ENCODE measurements at regions not wholly inside any gene's neighbourhood (a gene's known extent, or its start where the extent isn't known, plus 50 kb on each side); places are given as distances from the start of the nearest gene placed in this dataset.

DNA sequence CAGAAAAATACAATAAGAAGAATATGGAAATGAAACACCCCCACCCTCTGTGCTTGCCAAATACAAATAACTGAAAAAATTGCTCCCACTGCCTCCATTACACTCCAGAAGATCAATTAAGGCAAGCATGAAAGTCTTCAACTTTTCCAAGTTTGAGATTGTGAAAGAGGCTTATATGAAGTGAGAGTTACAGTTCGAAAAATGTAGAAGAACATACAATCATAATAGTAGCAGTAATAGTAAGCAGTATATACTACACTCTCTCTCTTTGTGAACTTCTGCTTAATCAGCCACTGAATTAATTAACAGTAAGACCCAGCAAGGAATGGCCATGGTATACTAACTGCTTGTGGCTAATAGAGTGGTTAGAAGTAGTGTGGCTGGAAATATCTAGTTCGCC, 923.2 kb downstream of the RPA4 start:
- H3K27ac ChIP-seq (ENCODE audit: control insufficient read depth, insufficient read depth, low read length), result no peak overlapping the region
- no peaks in the 10 kb centered on the region for H3K9me3 ChIP-seq (ENCODE audit: control insufficient read depth, low read depth, low read length)
- TF ChIP-seq EZH2 (IDR thresholded peaks at IDR 0.05; ENCODE audit: low read length), result no peak
- TF ChIP-seq, protein P1, sequence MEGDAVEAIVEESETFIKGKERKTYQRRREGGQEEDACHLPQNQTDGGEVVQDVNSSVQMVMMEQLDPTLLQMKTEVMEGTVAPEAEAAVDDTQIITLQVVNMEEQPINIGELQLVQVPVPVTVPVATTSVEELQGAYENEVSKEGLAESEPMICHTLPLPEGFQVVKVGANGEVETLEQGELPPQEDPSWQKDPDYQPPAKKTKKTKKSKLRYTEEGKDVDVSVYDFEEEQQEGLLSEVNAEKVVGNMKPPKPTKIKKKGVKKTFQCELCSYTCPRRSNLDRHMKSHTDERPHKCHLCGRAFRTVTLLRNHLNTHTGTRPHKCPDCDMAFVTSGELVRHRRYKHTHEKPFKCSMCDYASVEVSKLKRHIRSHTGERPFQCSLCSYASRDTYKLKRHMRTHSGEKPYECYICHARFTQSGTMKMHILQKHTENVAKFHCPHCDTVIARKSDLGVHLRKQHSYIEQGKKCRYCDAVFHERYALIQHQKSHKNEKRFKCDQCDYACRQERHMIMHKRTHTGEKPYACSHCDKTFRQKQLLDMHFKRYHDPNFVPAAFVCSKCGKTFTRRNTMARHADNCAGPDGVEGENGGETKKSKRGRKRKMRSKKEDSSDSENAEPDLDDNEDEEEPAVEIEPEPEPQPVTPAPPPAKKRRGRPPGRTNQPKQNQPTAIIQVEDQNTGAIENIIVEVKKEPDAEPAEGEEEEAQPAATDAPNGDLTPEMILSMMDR (optimal IDR thresholded peaks at IDR 0.05 in 1 of 3, IDR thresholded peaks at IDR 0.05 in 1 of 3, conservative IDR thresholded peaks at IDR 0.05 in 1 of 3; ENCODE audit: extremely low read depth in 1 of 3, insufficient read depth in 2 of 3, low read length in 3 of 3), result no peak
- dilution Hi-C loops (cut with MboI; ENCODE audit: extremely low pct_ligation_motif_present, low sequenced_read_pairs), result no loop called here
- H3K9me1 ChIP-seq (ENCODE audit: control insufficient read depth, extremely low read depth, insufficient read depth, low read length), result no peaks in the 10 kb centered on the region
- H3K9ac ChIP-seq (ENCODE audit: control insufficient read depth, extremely low read depth, insufficient read depth, low read length), result no peak overlapping the region
- DNase-seq (ENCODE audit: low read depth, low spot score), result no peak
- no peak overlapping the region for H2AFZ ChIP-seq (ENCODE audit: control insufficient read depth, low read length)
- no peaks in the 10 kb centered on the region for H3K36me3 ChIP-seq (ENCODE audit: control insufficient read depth in 2 of 2, extremely low read depth in 1 of 2, insufficient read depth in 2 of 2, low read length in 2 of 2)
- no peak overlapping the region for H3K4me3 ChIP-seq (ENCODE audit: control insufficient read depth in 2 of 3, extremely low read depth in 1 of 3, insufficient read depth in 2 of 3, low read depth in 1 of 3, low read length in 3 of 3)
- H4K20me1 ChIP-seq (ENCODE audit: control insufficient read depth, extremely low read depth, insufficient read depth, low read length), result no peaks in the 10 kb centered on the region
- H3K4me2 ChIP-seq (ENCODE audit: control insufficient read depth, extremely low read depth, insufficient read depth, low read depth, low read length), result no peak overlapping the region
- no peaks in the 10 kb centered on the region for H3K79me2 ChIP-seq (ENCODE audit: control insufficient read depth, insufficient read depth, low read length)
- H3K4me1 ChIP-seq (ENCODE audit: control insufficient read depth, extremely low read depth, insufficient read depth, low read length), result no peaks in the 10 kb centered on the region
- FAIRE-seq, result no peak
- H3K27me3 ChIP-seq (ENCODE audit: control insufficient read depth, extremely low read depth, insufficient read depth, low read length), result no peaks in the 10 kb centered on the region

DNA sequence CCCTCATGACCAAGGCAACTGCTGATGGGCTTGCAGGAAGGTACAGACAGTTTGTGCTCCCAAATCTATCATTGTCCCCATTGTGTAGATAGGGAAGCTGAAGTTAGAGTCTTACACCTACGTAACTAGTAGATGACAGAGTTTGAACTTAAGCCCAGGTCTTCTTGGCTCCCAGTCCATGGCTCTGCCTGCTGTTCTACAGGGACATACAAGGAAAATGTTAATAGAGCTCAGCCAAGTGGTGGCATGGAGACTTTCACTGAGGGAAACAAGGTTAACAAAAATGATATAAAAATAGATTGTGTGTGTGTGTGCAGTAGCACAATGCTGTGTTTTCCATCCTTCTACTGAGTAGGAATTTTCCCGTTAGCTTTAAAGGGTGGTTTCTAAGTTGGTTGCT, 936.5 kb downstream of the RPA4 start:
- FAIRE-seq (no peak), DNase-seq (ENCODE audit: low read depth, low spot score) (no peak)
- Histone ChIP-seq H3K9me1 (ENCODE audit: control insufficient read depth, extremely low read depth, insufficient read depth, low read length) (no peaks in the 10 kb centered on the region), H3K79me2 (ENCODE audit: control insufficient read depth, insufficient read depth, low read length) (no peaks in the 10 kb centered on the region), H3K9ac (ENCODE audit: control insufficient read depth, extremely low read depth, insufficient read depth, low read length) (no peak overlapping the region), H3K4me1 (ENCODE audit: control insufficient read depth, extremely low read depth, insufficient read depth, low read length) (no peaks in the 10 kb centered on the region), H2AFZ (ENCODE audit: control insufficient read depth, low read length) (no peak overlapping the region), H4K20me1 (ENCODE audit: control insufficient read depth, extremely low read depth, insufficient read depth, low read length) (no peaks in the 10 kb centered on the region), H3K36me3 (ENCODE audit: control insufficient read depth in 2 of 2, extremely low read depth in 1 of 2, insufficient read depth in 2 of 2, low read length in 2 of 2) (no peaks in the 10 kb centered on the region), H3K4me3 (ENCODE audit: control insufficient read depth in 2 of 3, extremely low read depth in 1 of 3, insufficient read depth in 2 of 3, low read depth in 1 of 3, low read length in 3 of 3) (no peak overlapping the region), H3K27me3 (ENCODE audit: control insufficient read depth, extremely low read depth, insufficient read depth, low read length) (no peaks in the 10 kb centered on the region), H3K9me3 (ENCODE audit: control insufficient read depth, low read depth, low read length) (no peaks in the 10 kb centered on the region), H3K4me2 (ENCODE audit: control insufficient read depth, extremely low read depth, insufficient read depth, low read depth, low read length) (no peak overlapping the region), H3K27ac (ENCODE audit: control insufficient read depth, insufficient read depth, low read length) (no peak overlapping the region)
- dilution Hi-C loops (cut with MboI; ENCODE audit: extremely low pct_ligation_motif_present, low sequenced_read_pairs), result no loop called here
- TF ChIP-seq EZH2 (IDR thresholded peaks at IDR 0.05; ENCODE audit: low read length), result no peak
- TF ChIP-seq, protein P1 (optimal IDR thresholded peaks at IDR 0.05 in 1 of 3, IDR thresholded peaks at IDR 0.05 in 1 of 3, conservative IDR thresholded peaks at IDR 0.05 in 1 of 3; ENCODE audit: extremely low read depth in 1 of 3, insufficient read depth in 2 of 3, low read length in 3 of 3), result no peak

Measured in keratinocyte (primary cell).